ENCODE measurements at regions not wholly inside any gene's neighbourhood (a gene's known extent, or its start where the extent isn't known, plus 50 kb on each side); places are given as distances from the start of the nearest gene placed in this dataset.
A peak's percentile ranks its signal among the peaks of the same experiment; 100 is the strongest.

DNA sequence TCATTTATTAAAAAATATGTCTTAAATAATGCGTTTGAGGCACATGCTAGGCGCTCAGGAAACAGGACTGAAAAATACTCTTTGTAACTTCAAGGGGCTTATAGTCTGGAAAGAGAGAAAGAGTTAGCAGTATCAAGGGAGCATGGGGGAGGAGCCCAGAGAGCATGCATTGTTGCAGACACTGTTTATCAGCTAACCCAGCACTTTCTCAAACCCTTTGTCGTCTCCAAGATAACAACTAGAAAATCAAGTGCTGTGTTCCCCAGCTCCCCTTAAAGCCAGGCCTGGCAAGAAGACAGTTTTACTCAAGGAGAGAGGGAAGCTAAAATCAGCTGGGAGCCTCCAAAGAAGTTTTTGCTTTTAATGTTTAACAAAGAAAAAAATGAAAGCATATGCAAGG lies 98.4 kb downstream of the PERP start:
- Histone ChIP-seq H3K9me2 (ENCODE audit: insufficient read depth) (no peaks in the 10 kb centered on the region), H2AFZ (peak overlapping the region; percentile 64; the same call in 1 of the 2 replicates), H4K20me1 (replicated peaks; ENCODE audit: insufficient read depth) (no peaks in the 10 kb centered on the region), H3K27me3 (ENCODE audit: insufficient read depth) (no peaks in the 10 kb centered on the region), H3K4me2 (no peak overlapping the region), H3F3A (replicated peaks; ENCODE audit: low read depth) (no peaks in the 10 kb centered on the region), H3K4me3 (no peak overlapping the region), H3K4me1 (ENCODE audit: insufficient read depth) (peaks cover 4% of the 10 kb centered on the region; the same call in 1 of the 2 replicates), H3K79me2 (replicated peaks; ENCODE audit: insufficient read depth) (no peaks in the 10 kb centered on the region), H3K27ac (ENCODE audit: low read depth) (no peak overlapping the region), H3K36me3 (ENCODE audit: insufficient read depth) (no peaks in the 10 kb centered on the region)
- no peak for ATAC-seq
- no peaks in the 10 kb centered on the region for H3K9me3 Mint-ChIP-seq
- no peak for DNase-seq (ENCODE audit: low spot score)
- H3K27ac Mint-ChIP-seq: no peak overlapping the region
- no peak overlapping the region for H3K4me3 Mint-ChIP-seq
- peaks cover 2% of the 10 kb centered on the region for H3K27me3 Mint-ChIP-seq (ENCODE audit: insufficient read depth, low read depth, poor library complexity)
- H3K4me1 Mint-ChIP-seq: peaks cover 23% of the 10 kb centered on the region
- no peak for TF ChIP-seq POLR2AphosphoS5 (IDR thresholded peaks at IDR 0.05; ENCODE audit: low read depth)
- H3K36me3 Mint-ChIP-seq (ENCODE audit: low read depth): no peaks in the 10 kb centered on the region

DNA sequence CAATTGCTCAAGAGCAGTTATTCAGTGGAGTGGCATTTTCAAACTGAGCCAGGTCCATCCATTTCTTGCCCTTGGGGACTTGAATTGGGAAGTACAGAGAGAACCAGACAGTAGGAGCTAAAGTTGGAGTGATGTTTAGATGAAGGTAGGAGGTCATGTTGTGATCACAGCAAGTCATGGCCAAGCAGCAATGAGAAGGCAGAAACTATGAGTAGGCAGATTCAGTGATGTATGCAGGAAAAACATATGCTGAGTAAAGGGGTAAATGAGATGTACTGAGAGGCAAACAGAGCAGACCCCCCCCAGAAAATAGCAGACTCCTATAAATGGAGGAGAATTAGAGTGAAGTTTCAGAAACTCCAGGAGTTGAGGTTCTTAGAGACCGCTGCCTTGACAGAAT lies 95.8 kb downstream of the PERP start:
- no peak overlapping the region for H2AFZ ChIP-seq
- Mint-ChIP-seq H3K36me3 (ENCODE audit: low read depth) (no peaks in the 10 kb centered on the region), H3K27me3 (ENCODE audit: insufficient read depth, low read depth, poor library complexity) (peaks cover 2% of the 10 kb centered on the region), H3K4me3 (no peak overlapping the region), H3K27ac (no peak overlapping the region), H3K4me1 (peaks cover 8% of the 10 kb centered on the region), H3K9me3 (no peaks in the 10 kb centered on the region)
- ATAC-seq (no peak), DNase-seq (ENCODE audit: low spot score) (no peak)
- no peaks in the 10 kb centered on the region for H3F3A ChIP-seq (replicated peaks; ENCODE audit: low read depth)
- H3K9me2 ChIP-seq (ENCODE audit: insufficient read depth): no peaks in the 10 kb centered on the region
- no peaks in the 10 kb centered on the region for H4K20me1 ChIP-seq (replicated peaks; ENCODE audit: insufficient read depth)
- no peaks in the 10 kb centered on the region for H3K27me3 ChIP-seq (ENCODE audit: insufficient read depth)
- H3K4me2 ChIP-seq: no peak overlapping the region
- H3K4me3 ChIP-seq: no peak overlapping the region
- H3K27ac ChIP-seq (ENCODE audit: low read depth): no peak overlapping the region
- H3K79me2 ChIP-seq (replicated peaks; ENCODE audit: insufficient read depth): no peaks in the 10 kb centered on the region
- H3K4me1 ChIP-seq (ENCODE audit: insufficient read depth): no peaks in the 10 kb centered on the region
- no peaks in the 10 kb centered on the region for H3K36me3 ChIP-seq (ENCODE audit: insufficient read depth)
- TF ChIP-seq, protein P1, sequence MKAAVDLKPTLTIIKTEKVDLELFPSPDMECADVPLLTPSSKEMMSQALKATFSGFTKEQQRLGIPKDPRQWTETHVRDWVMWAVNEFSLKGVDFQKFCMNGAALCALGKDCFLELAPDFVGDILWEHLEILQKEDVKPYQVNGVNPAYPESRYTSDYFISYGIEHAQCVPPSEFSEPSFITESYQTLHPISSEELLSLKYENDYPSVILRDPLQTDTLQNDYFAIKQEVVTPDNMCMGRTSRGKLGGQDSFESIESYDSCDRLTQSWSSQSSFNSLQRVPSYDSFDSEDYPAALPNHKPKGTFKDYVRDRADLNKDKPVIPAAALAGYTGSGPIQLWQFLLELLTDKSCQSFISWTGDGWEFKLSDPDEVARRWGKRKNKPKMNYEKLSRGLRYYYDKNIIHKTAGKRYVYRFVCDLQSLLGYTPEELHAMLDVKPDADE (IDR thresholded peaks at IDR 0.05): no peak
- TF ChIP-seq, protein P2, sequence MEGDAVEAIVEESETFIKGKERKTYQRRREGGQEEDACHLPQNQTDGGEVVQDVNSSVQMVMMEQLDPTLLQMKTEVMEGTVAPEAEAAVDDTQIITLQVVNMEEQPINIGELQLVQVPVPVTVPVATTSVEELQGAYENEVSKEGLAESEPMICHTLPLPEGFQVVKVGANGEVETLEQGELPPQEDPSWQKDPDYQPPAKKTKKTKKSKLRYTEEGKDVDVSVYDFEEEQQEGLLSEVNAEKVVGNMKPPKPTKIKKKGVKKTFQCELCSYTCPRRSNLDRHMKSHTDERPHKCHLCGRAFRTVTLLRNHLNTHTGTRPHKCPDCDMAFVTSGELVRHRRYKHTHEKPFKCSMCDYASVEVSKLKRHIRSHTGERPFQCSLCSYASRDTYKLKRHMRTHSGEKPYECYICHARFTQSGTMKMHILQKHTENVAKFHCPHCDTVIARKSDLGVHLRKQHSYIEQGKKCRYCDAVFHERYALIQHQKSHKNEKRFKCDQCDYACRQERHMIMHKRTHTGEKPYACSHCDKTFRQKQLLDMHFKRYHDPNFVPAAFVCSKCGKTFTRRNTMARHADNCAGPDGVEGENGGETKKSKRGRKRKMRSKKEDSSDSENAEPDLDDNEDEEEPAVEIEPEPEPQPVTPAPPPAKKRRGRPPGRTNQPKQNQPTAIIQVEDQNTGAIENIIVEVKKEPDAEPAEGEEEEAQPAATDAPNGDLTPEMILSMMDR (conservative IDR thresholded peaks at IDR 0.05; ENCODE audit: low read depth in 2 of 2): no peak
- TF ChIP-seq JUNB (IDR thresholded peaks at IDR 0.05; ENCODE audit: unreplicated experiment) (no peak), NANOG (IDR thresholded peaks at IDR 0.05; ENCODE audit: borderline replicate concordance) (no peak), STAT1 (IDR thresholded peaks at IDR 0.05; ENCODE audit: unreplicated experiment) (no peak), POLR2AphosphoS5 (IDR thresholded peaks at IDR 0.05; ENCODE audit: low read depth) (no peak), ZNF114 (CRISPR knock-in tag; IDR thresholded peaks at IDR 0.05) (no peak), EZH2phosphoT487 (IDR thresholded peaks at IDR 0.05; ENCODE audit: unreplicated experiment) (no peak)
- TF ChIP-seq, protein P3, sequence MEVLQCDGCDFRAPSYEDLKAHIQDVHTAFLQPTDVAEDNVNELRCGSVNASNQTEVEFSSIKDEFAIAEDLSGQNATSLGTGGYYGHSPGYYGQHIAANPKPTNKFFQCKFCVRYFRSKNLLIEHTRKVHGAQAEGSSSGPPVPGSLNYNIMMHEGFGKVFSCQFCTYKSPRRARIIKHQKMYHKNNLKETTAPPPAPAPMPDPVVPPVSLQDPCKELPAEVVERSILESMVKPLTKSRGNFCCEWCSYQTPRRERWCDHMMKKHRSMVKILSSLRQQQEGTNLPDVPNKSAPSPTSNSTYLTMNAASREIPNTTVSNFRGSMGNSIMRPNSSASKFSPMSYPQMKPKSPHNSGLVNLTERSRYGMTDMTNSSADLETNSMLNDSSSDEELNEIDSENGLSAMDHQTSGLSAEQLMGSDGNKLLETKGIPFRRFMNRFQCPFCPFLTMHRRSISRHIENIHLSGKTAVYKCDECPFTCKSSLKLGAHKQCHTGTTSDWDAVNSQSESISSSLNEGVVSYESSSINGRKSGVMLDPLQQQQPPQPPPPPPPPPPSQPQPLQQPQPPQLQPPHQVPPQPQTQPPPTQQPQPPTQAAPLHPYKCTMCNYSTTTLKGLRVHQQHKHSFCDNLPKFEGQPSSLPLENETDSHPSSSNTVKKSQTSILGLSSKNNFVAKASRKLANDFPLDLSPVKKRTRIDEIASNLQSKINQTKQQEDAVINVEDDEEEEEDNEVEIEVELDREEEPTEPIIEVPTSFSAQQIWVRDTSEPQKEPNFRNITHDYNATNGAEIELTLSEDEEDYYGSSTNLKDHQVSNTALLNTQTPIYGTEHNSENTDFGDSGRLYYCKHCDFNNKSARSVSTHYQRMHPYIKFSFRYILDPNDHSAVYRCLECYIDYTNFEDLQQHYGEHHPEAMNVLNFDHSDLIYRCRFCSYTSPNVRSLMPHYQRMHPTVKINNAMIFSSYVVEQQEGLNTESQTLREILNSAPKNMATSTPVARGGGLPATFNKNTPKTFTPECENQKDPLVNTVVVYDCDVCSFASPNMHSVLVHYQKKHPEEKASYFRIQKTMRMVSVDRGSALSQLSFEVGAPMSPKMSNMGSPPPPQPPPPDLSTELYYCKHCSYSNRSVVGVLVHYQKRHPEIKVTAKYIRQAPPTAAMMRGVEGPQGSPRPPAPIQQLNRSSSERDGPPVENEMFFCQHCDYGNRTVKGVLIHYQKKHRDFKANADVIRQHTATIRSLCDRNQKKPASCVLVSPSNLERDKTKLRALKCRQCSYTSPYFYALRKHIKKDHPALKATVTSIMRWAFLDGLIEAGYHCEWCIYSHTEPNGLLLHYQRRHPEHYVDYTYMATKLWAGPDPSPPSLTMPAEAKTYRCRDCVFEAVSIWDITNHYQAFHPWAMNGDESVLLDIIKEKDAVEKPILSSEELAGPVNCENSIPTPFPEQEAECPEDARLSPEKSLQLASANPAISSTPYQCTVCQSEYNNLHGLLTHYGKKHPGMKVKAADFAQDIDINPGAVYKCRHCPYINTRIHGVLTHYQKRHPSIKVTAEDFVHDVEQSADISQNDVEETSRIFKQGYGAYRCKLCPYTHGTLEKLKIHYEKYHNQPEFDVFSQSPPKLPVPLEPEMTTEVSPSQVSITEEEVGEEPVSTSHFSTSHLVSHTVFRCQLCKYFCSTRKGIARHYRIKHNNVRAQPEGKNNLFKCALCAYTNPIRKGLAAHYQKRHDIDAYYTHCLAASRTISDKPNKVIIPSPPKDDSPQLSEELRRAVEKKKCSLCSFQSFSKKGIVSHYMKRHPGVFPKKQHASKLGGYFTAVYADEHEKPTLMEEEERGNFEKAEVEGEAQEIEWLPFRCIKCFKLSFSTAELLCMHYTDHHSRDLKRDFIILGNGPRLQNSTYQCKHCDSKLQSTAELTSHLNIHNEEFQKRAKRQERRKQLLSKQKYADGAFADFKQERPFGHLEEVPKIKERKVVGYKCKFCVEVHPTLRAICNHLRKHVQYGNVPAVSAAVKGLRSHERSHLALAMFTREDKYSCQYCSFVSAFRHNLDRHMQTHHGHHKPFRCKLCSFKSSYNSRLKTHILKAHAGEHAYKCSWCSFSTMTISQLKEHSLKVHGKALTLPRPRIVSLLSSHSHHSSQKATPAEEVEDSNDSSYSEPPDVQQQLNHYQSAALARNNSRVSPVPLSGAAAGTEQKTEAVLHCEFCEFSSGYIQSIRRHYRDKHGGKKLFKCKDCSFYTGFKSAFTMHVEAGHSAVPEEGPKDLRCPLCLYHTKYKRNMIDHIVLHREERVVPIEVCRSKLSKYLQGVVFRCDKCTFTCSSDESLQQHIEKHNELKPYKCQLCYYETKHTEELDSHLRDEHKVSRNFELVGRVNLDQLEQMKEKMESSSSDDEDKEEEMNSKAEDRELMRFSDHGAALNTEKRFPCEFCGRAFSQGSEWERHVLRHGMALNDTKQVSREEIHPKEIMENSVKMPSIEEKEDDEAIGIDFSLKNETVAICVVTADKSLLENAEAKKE (CRISPR knock-in tag; IDR thresholded peaks at IDR 0.05): no peak
- TF ChIP-seq, protein P4, sequence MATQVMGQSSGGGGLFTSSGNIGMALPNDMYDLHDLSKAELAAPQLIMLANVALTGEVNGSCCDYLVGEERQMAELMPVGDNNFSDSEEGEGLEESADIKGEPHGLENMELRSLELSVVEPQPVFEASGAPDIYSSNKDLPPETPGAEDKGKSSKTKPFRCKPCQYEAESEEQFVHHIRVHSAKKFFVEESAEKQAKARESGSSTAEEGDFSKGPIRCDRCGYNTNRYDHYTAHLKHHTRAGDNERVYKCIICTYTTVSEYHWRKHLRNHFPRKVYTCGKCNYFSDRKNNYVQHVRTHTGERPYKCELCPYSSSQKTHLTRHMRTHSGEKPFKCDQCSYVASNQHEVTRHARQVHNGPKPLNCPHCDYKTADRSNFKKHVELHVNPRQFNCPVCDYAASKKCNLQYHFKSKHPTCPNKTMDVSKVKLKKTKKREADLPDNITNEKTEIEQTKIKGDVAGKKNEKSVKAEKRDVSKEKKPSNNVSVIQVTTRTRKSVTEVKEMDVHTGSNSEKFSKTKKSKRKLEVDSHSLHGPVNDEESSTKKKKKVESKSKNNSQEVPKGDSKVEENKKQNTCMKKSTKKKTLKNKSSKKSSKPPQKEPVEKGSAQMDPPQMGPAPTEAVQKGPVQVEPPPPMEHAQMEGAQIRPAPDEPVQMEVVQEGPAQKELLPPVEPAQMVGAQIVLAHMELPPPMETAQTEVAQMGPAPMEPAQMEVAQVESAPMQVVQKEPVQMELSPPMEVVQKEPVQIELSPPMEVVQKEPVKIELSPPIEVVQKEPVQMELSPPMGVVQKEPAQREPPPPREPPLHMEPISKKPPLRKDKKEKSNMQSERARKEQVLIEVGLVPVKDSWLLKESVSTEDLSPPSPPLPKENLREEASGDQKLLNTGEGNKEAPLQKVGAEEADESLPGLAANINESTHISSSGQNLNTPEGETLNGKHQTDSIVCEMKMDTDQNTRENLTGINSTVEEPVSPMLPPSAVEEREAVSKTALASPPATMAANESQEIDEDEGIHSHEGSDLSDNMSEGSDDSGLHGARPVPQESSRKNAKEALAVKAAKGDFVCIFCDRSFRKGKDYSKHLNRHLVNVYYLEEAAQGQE (IDR thresholded peaks at IDR 0.05; ENCODE audit: unreplicated experiment): no peak
